22Rv1 (cell line): ENCODE measurements at regions not wholly inside any gene's neighbourhood (a gene's known extent, or its start where the extent isn't known, plus 50 kb on each side); places are given as distances from the start of the nearest gene placed in this dataset.

Experiments
- CTCF ChIP-seq: fragments of 450-650 bp; IDR thresholded peaks from 2 replicates; pipeline ENCODE4 v1.5.1; 2017; ENCODE audit warnings: mild to moderate bottlenecking
- ZFX ChIP-seq: fragments of 450-650 bp; IDR thresholded peaks from 2 replicates; pipeline ENCODE4 v1.6.1; 2017; ENCODE audit warnings: antibody characterized with exemption, borderline replicate concordance

DNA sequence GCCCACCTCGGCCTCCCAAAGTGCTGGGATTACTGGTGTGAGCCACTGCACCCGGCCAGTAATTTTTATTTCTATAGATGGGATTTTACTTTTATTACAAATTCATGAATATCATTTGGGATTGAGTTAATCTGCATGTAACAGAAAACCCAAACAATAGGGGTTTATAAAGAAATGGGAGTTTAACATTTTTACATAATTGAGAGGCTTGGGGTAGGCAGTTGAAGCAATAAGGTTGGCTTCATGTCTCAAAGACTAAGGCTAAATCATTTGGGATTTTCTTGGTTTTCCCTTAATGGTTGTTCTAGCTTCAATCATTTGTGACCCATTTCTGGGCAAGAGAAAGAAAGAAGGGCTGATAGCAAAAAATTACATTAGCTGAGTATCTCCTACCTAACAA is 118.7 kb upstream of the FOXD3 start:
- no peak for TF ChIP-seq ZFX
- no peak for TF ChIP-seq CTCF
